Superior temporal gyrus (tissue), 1 donor: ENCODE measurements at regions not wholly inside any gene's neighbourhood (a gene's known extent, or its start where the extent isn't known, plus 50 kb on each side); places are given as distances from the start of the nearest gene placed in this dataset.

ENCODE experiments used
- DNase-seq: peaks from one replicate; pipeline ENCODE4 v3.0.0-alpha.2; 2016; ENCODE audit errors: extremely low spot score

- no peak for DNase-seq
Observed at GRCh38 chr4:81557306-81557705, 85.6 kb upstream of the RASGEF1B start.

GRCh38 chr4:81555489-81555888 lies 83.8 kb upstream of the RASGEF1B start:
- DNase-seq, result no peak

DNA sequence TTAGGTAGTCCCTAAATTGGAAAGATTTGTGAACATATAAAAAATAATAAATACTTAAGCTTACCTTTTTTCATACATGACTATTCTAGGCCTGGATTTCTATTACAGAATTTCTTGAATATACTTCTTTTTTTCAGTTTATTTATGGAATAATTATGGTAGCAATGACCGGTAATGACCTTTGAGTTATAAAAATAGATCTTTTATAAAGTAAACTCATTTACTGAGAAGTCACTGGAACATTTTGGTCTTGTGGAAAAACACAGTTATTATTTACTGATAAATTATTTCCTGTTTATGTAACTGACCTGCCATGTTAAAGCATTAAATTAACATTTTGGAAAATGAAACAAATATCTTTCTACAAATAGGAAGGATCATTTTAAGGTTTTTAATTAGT lies 80.4 kb upstream of the RASGEF1B start:
- no peak for DNase-seq

DNA sequence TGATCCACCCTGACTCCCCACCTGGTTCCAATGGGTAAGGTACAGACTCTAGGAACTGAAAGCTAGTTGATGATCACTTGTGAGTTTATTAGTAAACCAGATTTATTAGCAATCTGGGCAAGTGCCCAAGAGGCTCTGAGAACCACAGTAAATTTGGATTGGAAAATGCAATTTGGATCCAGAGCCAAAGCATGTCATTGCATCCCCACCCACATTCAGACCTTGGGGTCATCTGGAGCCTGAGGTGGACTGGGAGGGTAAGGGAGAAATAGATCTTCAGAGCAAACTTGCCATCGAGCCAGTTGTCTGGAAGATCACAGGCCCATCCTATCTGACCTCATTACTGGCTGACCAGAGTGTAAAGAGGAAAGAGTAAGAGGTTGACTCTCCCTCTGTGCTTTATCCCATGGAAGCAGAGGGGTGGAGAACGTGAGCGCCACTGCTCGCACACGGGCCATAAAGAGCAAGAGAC lies 78.7 kb upstream of the RASGEF1B start:
- DNase-seq, result no peak

DNA sequence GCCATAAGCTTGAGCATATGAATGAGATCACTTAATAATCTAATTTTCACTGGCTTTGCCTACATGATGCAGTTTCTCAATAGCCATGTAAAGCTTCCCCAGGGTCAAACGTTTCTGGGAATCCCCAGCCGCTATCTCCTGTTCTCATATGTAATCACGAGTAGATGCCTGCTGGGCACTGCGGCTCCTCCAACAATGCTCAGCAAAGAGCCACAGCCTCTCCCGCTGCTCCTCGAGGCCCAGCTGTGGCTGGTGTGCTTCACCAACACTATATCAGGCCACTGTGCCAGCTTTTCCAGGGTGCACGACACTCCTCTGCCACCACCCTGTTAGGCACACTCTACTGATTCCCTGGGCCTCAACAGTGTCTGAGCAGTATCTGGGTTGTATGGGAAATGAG lies 78.3 kb upstream of the RASGEF1B start:
- no peak for DNase-seq

- no peak for DNase-seq
Observed at GRCh38 chr4:81546777-81547176, 75.1 kb upstream of the RASGEF1B start.

- DNase-seq, result no peak
Observed at GRCh38 chr4:81541161-81541945, 69.6 kb upstream of the RASGEF1B start.

- DNase-seq, result no peak
Observed at GRCh38 chr4:81538716-81539427, 67.2 kb upstream of the RASGEF1B start.

DNA sequence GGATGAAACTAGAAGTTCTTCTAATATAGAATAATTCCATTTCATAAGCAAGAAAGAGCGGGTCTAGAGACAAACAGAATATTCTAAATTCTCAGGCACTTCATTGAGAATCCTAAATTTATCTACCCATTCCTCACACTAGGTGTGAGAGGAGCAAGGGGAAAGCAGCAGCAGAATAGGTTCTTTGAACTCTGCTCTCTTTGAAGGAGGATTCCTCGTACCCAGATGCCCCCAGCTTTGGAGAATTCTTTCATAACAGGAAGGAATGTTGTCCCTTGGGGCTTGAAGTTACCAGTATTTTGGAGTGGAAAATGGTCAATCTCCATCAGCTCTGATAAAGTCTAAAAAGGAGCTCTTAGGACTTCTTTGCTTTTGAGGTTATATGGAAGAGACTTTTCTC lies 59.7 kb upstream of the RASGEF1B start:
- DNase-seq, result no peak

- DNase-seq, result no peak
Observed at GRCh38 chr4:81528979-81529378, 57.3 kb upstream of the RASGEF1B start.

DNA sequence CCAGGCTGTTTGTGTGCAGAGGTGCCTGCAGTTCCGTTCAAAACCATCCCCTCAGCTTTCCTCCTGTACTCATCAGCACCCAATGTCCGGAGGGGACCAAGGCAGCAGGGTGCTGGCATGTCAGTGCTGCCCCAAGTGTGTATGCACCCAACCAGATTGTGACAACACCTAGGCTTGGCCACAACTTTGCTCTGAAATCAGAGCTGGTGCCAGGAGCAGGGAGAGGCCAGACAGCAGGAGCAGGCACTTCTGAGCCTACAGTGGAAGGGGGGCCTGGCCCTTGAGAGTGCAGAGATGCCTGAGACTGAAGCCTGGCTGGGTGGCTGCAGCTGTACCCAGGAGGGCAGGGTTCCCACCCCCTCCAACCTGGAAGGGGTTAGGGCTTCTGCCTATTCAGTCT lies 56.5 kb upstream of the RASGEF1B start:
- no peak for DNase-seq

DNA sequence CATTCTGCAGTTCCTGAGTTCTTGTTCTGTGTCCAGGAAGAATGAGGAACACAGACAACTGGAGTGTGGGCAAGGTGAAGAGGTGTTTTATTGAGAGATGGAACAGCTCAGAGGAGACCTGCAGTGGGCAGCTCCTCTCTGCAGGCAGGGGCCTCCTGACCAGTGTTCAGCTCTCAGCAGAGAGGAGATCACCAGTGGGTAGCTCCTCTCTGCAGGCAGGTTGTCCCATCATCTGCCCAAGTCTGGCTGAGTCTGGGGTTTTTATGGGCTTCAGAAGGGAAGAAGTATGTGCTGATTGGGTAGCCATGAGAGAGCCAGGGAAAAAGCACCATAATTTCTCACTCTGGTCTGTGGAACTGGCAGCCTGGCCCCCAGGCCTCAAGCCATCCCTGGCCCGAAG lies 56.0 kb upstream of the RASGEF1B start:
- no peak for DNase-seq

- no peak for DNase-seq
Observed at GRCh38 chr4:81527115-81527514, 55.4 kb upstream of the RASGEF1B start.

DNA sequence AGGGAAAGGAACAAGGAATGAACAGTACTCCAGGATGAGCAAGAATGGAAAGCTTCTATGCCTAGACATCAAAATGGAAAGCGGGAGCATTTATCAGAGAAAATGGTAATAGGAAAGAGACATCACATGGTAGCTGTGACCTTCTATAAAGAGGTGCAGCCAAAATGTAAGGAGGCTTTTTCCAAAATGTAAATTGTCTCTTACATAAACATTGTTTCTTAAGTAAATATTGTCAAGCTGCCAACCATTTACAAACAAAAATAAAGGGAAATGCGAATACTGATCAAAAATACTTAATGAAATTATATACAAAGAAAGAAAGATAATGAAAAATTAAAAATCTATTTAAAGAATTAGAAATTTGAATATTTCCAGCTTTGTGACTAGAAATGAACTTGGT lies 55.0 kb upstream of the RASGEF1B start:
- no peak for DNase-seq

- DNase-seq, result peak; percentile 80
Observed at GRCh38 chr4:81523672-81524327, 52.1 kb upstream of the RASGEF1B start.

DNA sequence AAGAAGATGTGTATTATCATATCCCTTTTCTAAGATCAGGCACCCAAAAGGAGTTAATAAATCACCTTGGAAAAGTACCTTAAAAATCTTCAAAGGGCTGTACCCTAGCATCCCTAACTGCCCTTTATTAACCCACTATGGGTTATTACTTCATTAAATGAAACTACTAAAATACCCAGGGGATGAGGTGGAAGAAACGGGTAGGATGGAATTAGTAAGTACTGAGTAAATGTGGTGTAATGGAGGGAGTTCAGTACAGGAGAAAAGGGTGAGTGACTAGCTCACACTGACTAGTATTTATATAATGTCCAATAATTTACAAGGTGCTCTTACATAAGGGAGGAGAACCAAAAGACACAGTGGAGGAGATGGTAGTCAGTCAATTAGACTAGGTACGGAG lies 51.0 kb upstream of the RASGEF1B start:
- no peak for DNase-seq

DNA sequence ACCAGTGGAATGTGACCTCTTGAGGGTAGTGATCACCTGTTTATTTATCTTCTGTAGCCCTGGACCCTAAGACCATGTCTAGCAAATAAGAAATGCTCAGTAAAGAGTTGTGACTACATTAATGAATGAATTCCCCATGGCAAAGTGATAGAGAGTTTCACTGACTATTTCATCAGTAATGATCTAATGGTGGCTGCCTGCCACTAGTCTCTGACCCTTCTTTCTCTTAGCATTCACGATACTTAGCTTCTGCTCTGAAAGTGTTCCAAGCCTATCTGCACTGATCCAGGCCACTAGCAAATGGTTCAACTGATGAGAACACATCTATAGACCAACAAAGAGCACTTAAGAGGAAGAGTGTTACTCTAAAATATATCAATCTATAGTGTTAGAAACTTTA lies 50.0 kb upstream of the RASGEF1B start:
- DNase-seq, result no peak
